Naive thymus-derived CD4-positive, alpha-beta T cell (primary cell): ENCODE measurements at regions not wholly inside any gene's neighbourhood (a gene's known extent, or its start where the extent isn't known, plus 50 kb on each side); places are given as distances from the start of the nearest gene placed in this dataset.

Source experiments
- ATAC-seq: fragments of 150-1000 bp; cut with Tn5 transposase; 2 replicates; pipeline ENCODE4 v1.10.0; 2021; ENCODE audit warnings: mild to moderate bottlenecking, moderate library complexity
- CTCF ChIA-PET: fragments of 350-600 bp; sonication (Branson Sonifier 250); formaldehyde crosslinking; loops from one replicate; lab custom pipeline; 2021; ENCODE audit warnings: antibody characterized with exemption; lab: Charles Lee
- POLR2A ChIA-PET: fragments of 350-600 bp; sonication (Branson Sonifier 250); formaldehyde crosslinking; loops from one replicate; lab custom pipeline; 2021; ENCODE audit warnings: antibody characterized with exemption, inconsistent platforms; lab: Charles Lee
- DNase-seq, 9 donors: peaks; one replicate each; pipeline versions ENCODE4 v3.0.0 to v3.0.0-alpha.2; 2020 to 2022; ENCODE audit warnings: mixed read lengths in 1 of 9
- H3K27ac ChIP-seq: one replicate; pipeline ENCODE4 v1.7.0; 2013; ENCODE audit warnings: mild to moderate bottlenecking, low read depth, low read length, moderate library complexity
- H3K27me3 ChIP-seq, 2 donors: one replicate each; pipeline ENCODE4 v1.7.0; 2013; ENCODE audit warnings: low read length in 2 of 2, mild to moderate bottlenecking in 2 of 2, moderate library complexity in 2 of 2; ENCODE audit not compliant: control insufficient read depth in 2 of 2, insufficient read depth in 2 of 2
- H3K36me3 ChIP-seq, 3 experiments: 1 replicate in 2 of 3; 2 replicates in 1 of 3; pipeline ENCODE4 v1.7.0; 2013; ENCODE audit warnings: low read length in 3 of 3, mild to moderate bottlenecking in 3 of 3, moderate library complexity in 1 of 3; ENCODE audit not compliant: insufficient read depth in 3 of 3, control insufficient read depth in 2 of 3
- H3K4me1 ChIP-seq, 2 donors: one replicate each; pipeline ENCODE4 v1.7.0; 2013; ENCODE audit warnings: low read length in 2 of 2, mild to moderate bottlenecking in 2 of 2, moderate library complexity in 1 of 2; ENCODE audit not compliant: control insufficient read depth in 2 of 2, insufficient read depth in 2 of 2
- H3K4me3 ChIP-seq: 2 replicates; pipeline ENCODE4 v1.7.0; 2013; ENCODE audit warnings: mild to moderate bottlenecking, low read length
- H3K9me3 ChIP-seq, 3 experiments: 1 replicate in 2 of 3; 2 replicates in 1 of 3; pipeline ENCODE4 v1.7.0; 2013; ENCODE audit warnings: low read length in 3 of 3; ENCODE audit not compliant: control insufficient read depth in 2 of 3
- H3K27ac Mint-ChIP-seq, 9 donors: one replicate each; pipeline ENCODE4 v1.8.0; 2020 to 2022; ENCODE audit warnings: mixed read lengths in 9 of 9, mild to moderate bottlenecking in 8 of 9, moderate library complexity in 5 of 9, inconsistent platforms in 2 of 9
- H3K27me3 Mint-ChIP-seq, 5 donors: one replicate each; pipeline ENCODE4 v1.8.0; 2021 to 2022; ENCODE audit warnings: mixed read lengths in 5 of 5, mild to moderate bottlenecking in 1 of 5
- H3K36me3 Mint-ChIP-seq, 5 donors: one replicate each; pipeline ENCODE4 v1.8.0; 2020 to 2022; ENCODE audit warnings: mixed read lengths in 5 of 5, mild to moderate bottlenecking in 3 of 5, inconsistent platforms in 1 of 5
- H3K4me1 Mint-ChIP-seq, 7 donors: one replicate each; pipeline ENCODE4 v1.8.0; 2020 to 2022; ENCODE audit warnings: mixed read lengths in 7 of 7, mild to moderate bottlenecking in 3 of 7, inconsistent platforms in 1 of 7
- H3K4me3 Mint-ChIP-seq, 10 donors: one replicate each; pipeline ENCODE4 v1.8.0; 2020 to 2022; ENCODE audit warnings: mild to moderate bottlenecking in 10 of 10, mixed read lengths in 10 of 10, moderate library complexity in 6 of 10, inconsistent platforms in 2 of 10
- H3K9me3 Mint-ChIP-seq, 11 donors: one replicate each; pipeline ENCODE4 v1.8.0; 2020 to 2022; ENCODE audit warnings: mixed read lengths in 11 of 11, mild to moderate bottlenecking in 4 of 11, inconsistent platforms in 1 of 11, moderate library complexity in 1 of 11
- intact Hi-C, 2 donors: fragments of 100-400 bp; cut with micrococcal nuclease; formaldehyde crosslinking; loops; one replicate each; pipeline ENCODE4 v1.15.1; 2023

DNA sequence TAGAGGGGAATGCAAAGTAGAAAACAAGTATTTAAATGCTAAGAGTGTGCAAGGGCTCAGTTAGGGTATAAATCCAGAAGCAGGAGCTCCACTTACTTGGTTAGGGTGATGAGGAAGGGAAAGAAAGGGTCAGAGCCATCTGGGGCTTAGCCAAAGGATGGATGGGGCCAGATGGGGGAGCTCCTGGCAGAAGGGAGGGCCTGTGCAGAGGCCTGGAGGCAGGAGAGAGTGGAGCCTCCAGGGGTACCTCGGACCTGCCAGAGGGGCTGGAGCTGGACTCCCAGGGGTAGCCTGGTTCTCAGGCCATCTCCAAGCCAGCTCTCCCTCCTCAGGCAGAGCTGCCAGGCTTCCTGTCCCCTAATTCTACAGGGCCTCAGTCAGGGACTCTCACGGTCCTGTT, 506.3 kb downstream of the SHQ1 start:
- Histone ChIP-seq H3K27ac (no peak overlapping the region), H3K27me3 (no peaks in the 10 kb centered on the region), H3K4me3 (no peak overlapping the region), H3K9me3 (no peaks in the 10 kb centered on the region), H3K4me1 (peaks cover 3 to 42% of the 10 kb centered on the region in 2 donors), H3K36me3 (no peaks in the 10 kb centered on the region)
- DNase-seq (no peak), ATAC-seq (no peak)
- ChIA-PET CTCF (no interaction called here), POLR2A (interaction anchor here (1.1 kb wide), 3 partner anchors 27 to 618 kb away, joined by 3 to 4 read pairs (median 3); no protein-coding TSS in a partner anchor)
- H3K4me3 Mint-ChIP-seq: no peak overlapping the region
- H3K27ac Mint-ChIP-seq: peak overlapping the region in 4 of 9 donors; percentile 11 to 78 (median 40)
- H3K36me3 Mint-ChIP-seq: no peaks in the 10 kb centered on the region
- intact Hi-C loops: loop anchor here (2.0 to 10.0 kb wide), 5 partner anchors 35 to 617 kb away; partner anchors contain the start of genes EIF4E3 (in 2 of the 2) and RYBP (in 1 of the 2)
- H3K4me1 Mint-ChIP-seq: peaks cover 28 to 52% (median 49%) of the 10 kb centered on the region in 7 donors
- no peaks in the 10 kb centered on the region for H3K27me3 Mint-ChIP-seq
- H3K9me3 Mint-ChIP-seq: no peaks in the 10 kb centered on the region

DNA sequence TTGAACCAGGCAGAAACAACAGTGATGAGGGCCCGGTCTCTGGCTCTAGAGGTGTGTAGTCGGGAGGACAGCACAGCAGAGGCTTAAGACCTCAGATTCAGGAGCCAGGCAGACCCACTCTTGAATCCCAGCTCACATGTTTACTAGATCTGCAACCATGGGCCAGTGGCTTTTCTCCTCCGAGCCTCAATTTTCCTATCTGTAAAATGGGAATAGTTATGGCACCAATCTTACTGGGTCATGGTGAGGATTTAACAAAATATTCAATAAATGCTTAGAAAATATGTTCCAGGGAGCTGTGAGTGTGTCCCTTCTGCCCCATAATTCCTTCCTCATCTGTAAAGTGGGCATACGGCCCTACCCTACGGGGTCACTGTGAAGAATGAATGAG, 506.9 kb downstream of the SHQ1 start:
- Histone ChIP-seq H3K36me3 (no peaks in the 10 kb centered on the region), H3K4me1 (peaks cover 3 to 36% of the 10 kb centered on the region in 2 donors), H3K4me3 (no peak overlapping the region), H3K9me3 (no peaks in the 10 kb centered on the region), H3K27me3 (no peaks in the 10 kb centered on the region), H3K27ac (no peak overlapping the region)
- intact Hi-C loops: loop anchor here (5.0 to 10.0 kb wide), 4 partner anchors 36 to 617 kb away; partner anchors contain the start of gene EIF4E3 (in 2 of the 2)
- POLR2A ChIA-PET: interaction anchor here (1.1 to 1.5 kb wide), 3 partner anchors 10 to 618 kb away, joined by 3 to 6 read pairs (median 4); no protein-coding TSS in a partner anchor
- Mint-ChIP-seq H3K9me3 (no peaks in the 10 kb centered on the region), H3K27me3 (no peaks in the 10 kb centered on the region), H3K4me1 (peaks cover 27 to 46% (median 44%) of the 10 kb centered on the region in 7 donors), H3K4me3 (no peak overlapping the region), H3K36me3 (no peaks in the 10 kb centered on the region), H3K27ac (peak overlapping the region in 4 of 9 donors; percentile 11 to 78 (median 40))
- DNase-seq (no peak), ATAC-seq (no peak)
- CTCF ChIA-PET: no interaction called here

DNA sequence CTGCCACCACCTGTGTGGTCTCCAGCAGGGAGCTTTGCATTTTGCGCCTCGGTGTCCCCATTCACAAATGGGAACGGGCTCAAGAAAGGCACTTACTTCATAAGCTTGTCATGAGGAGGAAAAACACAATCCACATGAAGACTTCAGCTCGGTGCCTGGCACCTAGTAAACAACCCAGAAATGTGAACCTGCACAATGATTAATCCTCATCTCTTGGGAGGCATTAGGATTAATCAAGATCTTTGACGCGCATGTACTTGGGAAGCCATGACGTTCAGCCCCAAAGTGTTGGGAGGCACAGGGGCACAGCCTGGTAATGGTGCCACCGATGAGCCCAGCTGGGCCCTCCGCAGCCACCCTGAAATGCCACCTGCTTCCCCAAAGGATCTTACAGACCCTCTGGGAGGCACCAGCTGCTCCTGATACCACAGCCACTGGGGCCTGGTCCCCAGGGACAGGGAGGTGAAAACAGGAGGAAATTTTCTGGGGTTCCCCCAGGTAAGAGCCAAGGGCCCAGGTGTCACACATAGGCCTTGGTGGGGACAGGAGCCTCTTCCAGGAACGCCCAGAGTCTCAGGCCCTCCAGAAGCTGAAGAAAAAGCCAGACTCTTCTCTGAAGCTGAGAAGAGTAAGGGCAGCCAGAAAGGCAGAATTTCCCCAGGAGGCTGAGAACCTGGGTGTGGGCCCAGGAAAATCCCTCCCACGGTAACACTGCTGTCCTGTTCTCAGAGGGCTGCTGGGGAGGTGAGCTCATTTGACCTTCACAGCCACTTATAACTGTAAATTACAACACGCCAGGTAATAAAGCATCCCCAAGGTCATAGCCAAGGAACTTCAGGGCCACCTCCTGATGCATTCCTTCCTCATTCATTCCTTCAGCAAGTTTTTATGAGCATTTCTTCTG, 507.5 kb downstream of the SHQ1 start:
- H3K27me3 Mint-ChIP-seq: no peaks in the 10 kb centered on the region
- intact Hi-C loops: loop anchor here (5.0 to 10.0 kb wide), 4 partner anchors 37 to 616 kb away; partner anchors contain the start of gene EIF4E3 (in 2 of the 2)
- ChIA-PET CTCF (no interaction called here), POLR2A (interaction anchor here (1.5 kb wide), 1 partner anchor 11 kb away, joined by 6 read pairs; no protein-coding TSS in a partner anchor)
- H3K4me1 Mint-ChIP-seq: peaks cover 23 to 43% (median 37%) of the 10 kb centered on the region in 7 donors
- Histone ChIP-seq H3K9me3 (no peaks in the 10 kb centered on the region), H3K27me3 (no peaks in the 10 kb centered on the region), H3K4me3 (no peak overlapping the region), H3K36me3 (no peaks in the 10 kb centered on the region), H3K27ac (no peak overlapping the region), H3K4me1 (peaks cover 3 to 30% of the 10 kb centered on the region in 2 donors)
- no peak overlapping the region for H3K4me3 Mint-ChIP-seq
- DNase-seq (no peak), ATAC-seq (no peak)
- no peaks in the 10 kb centered on the region for H3K36me3 Mint-ChIP-seq
- no peaks in the 10 kb centered on the region for H3K9me3 Mint-ChIP-seq
- peak overlapping the region in 2 of 9 donors; percentile 33 to 78 for H3K27ac Mint-ChIP-seq

DNA sequence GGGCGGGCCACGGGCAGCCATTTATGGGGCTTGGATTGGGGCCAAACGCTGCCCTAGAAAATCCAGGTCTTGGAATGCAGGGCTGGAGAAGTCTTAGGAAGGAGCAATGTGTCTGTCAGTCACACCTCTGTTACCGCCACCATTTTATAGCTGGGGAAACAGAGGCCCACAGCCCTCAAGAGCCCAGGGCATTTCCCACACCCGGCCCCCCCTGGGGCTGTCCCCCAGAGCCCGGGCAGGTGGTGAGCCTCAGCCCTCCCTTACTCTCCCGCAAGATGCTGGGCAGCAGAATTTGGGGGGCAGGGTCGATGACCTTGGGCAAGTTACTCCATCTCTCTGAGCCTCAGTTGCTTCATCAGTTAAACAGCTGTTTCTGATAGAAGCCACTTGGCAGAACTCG, 508.2 kb downstream of the SHQ1 start:
- no peak overlapping the region for H3K27ac ChIP-seq
- peaks cover 0 to 23% of the 10 kb centered on the region in 2 donors for H3K4me1 ChIP-seq
- ChIA-PET CTCF (no interaction called here), POLR2A (interaction anchor here (0.6 to 1.5 kb wide), 2 partner anchors 12 to 414 kb away, joined by 4 to 6 read pairs; no protein-coding TSS in a partner anchor)
- H3K36me3 ChIP-seq: no peaks in the 10 kb centered on the region
- Mint-ChIP-seq H3K36me3 (no peaks in the 10 kb centered on the region), H3K27me3 (no peaks in the 10 kb centered on the region), H3K4me3 (no peak overlapping the region), H3K4me1 (peaks cover 16 to 36% (median 30%) of the 10 kb centered on the region in 7 donors), H3K27ac (no peak overlapping the region), H3K9me3 (no peaks in the 10 kb centered on the region)
- DNase-seq: no peak
- ATAC-seq: no peak
- H3K4me3 ChIP-seq: no peak overlapping the region
- H3K9me3 ChIP-seq: no peaks in the 10 kb centered on the region
- no peaks in the 10 kb centered on the region for H3K27me3 ChIP-seq
- intact Hi-C loops: loop anchor here (5.0 to 10.0 kb wide), 4 partner anchors 37 to 615 kb away; partner anchors contain the start of gene EIF4E3 (in 2 of the 2)

DNA sequence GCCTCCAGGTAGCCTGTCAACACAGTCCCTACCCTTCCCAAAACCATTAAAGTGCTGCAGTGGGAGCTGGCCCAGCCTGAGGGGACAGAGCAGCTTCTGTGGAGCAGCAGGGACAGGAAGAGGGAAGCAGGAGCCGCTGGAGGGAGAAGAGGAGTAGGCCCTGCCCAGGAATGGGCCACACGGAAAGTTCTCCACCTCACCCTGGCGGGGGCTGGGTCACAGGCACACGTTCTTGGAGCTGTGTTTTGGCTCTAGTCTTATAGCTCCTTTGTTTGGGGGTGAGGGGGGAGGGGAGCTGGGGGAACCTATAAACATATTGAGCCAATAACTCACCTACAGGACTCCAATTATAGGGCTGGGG, 508.6 kb downstream of the SHQ1 start:
- Histone ChIP-seq H3K36me3 (no peaks in the 10 kb centered on the region), H3K9me3 (no peaks in the 10 kb centered on the region), H3K27ac (no peak overlapping the region), H3K4me3 (no peak overlapping the region), H3K4me1 (peaks cover 0 to 19% of the 10 kb centered on the region in 2 donors), H3K27me3 (no peaks in the 10 kb centered on the region)
- no peak for DNase-seq
- H3K27ac Mint-ChIP-seq: no peak overlapping the region
- CTCF ChIA-PET: no interaction called here
- intact Hi-C loops: loop anchor here (5.0 to 10.0 kb wide), 4 partner anchors 38 to 615 kb away; partner anchors contain the start of gene EIF4E3 (in 2 of the 2)
- ATAC-seq: no peak
- POLR2A ChIA-PET: interaction anchor here (0.6 kb wide), 1 partner anchor 415 kb away, joined by 4 read pairs; no protein-coding TSS in a partner anchor
- peaks cover 12 to 32% (median 28%) of the 10 kb centered on the region in 7 donors for H3K4me1 Mint-ChIP-seq
- H3K4me3 Mint-ChIP-seq: no peak overlapping the region
- no peaks in the 10 kb centered on the region for H3K9me3 Mint-ChIP-seq
- no peaks in the 10 kb centered on the region for H3K36me3 Mint-ChIP-seq
- H3K27me3 Mint-ChIP-seq: peaks cover 0 to 3% (median 0%) of the 10 kb centered on the region in 5 donors

DNA sequence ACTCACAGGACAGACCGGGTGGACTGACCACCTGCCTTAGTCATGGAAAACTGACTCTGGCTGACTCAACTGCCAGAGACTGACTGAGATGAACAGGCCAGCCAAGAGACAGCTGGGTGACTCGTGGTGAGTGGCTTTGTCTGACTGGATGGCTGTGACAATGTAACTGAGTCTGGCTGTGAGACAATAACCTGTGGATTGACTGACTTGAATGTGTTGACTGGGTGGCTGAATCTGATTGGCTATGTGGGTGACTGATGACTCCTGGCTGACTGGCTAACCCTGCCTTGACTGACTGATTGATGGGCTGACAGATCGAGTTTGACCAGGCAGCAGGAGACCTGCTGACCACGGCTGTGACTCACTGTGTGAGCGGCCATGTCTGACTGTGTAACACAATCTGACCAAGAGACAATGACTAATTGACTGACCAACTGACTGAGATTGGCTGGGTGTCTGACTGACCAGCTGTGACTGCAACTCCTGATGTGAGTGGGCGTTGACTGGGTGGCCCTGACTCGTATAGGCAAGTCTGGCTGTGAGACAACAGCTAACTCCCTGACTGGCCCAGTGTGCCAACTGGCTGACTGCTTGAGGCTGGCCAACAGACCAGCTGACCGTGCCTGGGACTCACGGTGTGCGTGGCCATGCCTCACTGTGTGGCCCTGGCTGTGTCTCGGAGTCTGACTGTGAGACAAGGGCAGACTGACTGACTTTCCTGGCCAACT, 509.1 kb downstream of the SHQ1 start:
- H3K9me3 Mint-ChIP-seq: no peaks in the 10 kb centered on the region
- Histone ChIP-seq H3K27ac (no peak overlapping the region), H3K4me3 (no peak overlapping the region), H3K27me3 (no peaks in the 10 kb centered on the region), H3K9me3 (no peaks in the 10 kb centered on the region), H3K36me3 (no peaks in the 10 kb centered on the region), H3K4me1 (peaks cover 0 to 13% of the 10 kb centered on the region in 2 donors)
- H3K36me3 Mint-ChIP-seq: no peaks in the 10 kb centered on the region
- CTCF ChIA-PET: no interaction called here
- no peak overlapping the region for H3K4me3 Mint-ChIP-seq
- peaks cover 8 to 27% (median 23%) of the 10 kb centered on the region in 7 donors for H3K4me1 Mint-ChIP-seq
- H3K27ac Mint-ChIP-seq: no peak overlapping the region
- intact Hi-C loops: no loop called here
- ATAC-seq: peak; percentile 76
- peak in 1 of 9 donors; percentile 62 for DNase-seq
- H3K27me3 Mint-ChIP-seq: peaks cover 0 to 3% (median 0%) of the 10 kb centered on the region in 5 donors
- POLR2A ChIA-PET: no interaction called here
